Hepatocyte (in vitro differentiated cells): ENCODE measurements at regions not wholly inside any gene's neighbourhood (a gene's known extent, or its start where the extent isn't known, plus 50 kb on each side); places are given as distances from the start of the nearest gene placed in this dataset.

ENCODE experiments used
- CTCF ChIP-seq: fragments of 200-600 bp; sonication (generic); IDR thresholded peaks from 2 replicates; pipeline ENCODE4 v1.5.1; 2016; ENCODE audit warnings: antibody characterized with exemption, mild to moderate bottlenecking; ENCODE audit not compliant: poor library complexity
- EZH2 ChIP-seq: fragments of 200-600 bp; sonication (generic); IDR thresholded peaks from 2 replicates; pipeline ENCODE4 v1.6.1; 2016; ENCODE audit warnings: antibody characterized with exemption, mild to moderate bottlenecking, borderline replicate concordance
- EZH2phosphoT487 ChIP-seq: fragments of 200-600 bp; sonication (generic); IDR thresholded peaks from one replicate; pipeline ENCODE4 v1.6.1; 2018; ENCODE audit warnings: antibody characterized with exemption, mild to moderate bottlenecking, low read depth, moderate library complexity; ENCODE audit not compliant: unreplicated experiment, severe bottlenecking

- TF ChIP-seq CTCF (peak; percentile 22), EZH2 (no peak), EZH2phosphoT487 (no peak)
Observed at GRCh38 chr21:25350056-25350455, 257.2 kb downstream of the MRPL39 start.
